Thyroid gland (tissue), 4 donors: ENCODE measurements at regions not wholly inside any gene's neighbourhood (a gene's known extent, or its start where the extent isn't known, plus 50 kb on each side); places are given as distances from the start of the nearest gene placed in this dataset.

ENCODE experiments used
- DNase-seq, 2 donors: peaks; one replicate each; pipeline ENCODE4 v3.0.0-alpha.2; 2019
- H3K27ac ChIP-seq, 3 donors: fragments of 200-600 bp; sonication (generic); 1 replicate in 2 of 3; 2 replicates in 1 of 3; pipeline ENCODE4 v1.5.1; 2016 to 2019; ENCODE audit warnings: mild to moderate bottlenecking in 1 of 3, moderate library complexity in 1 of 3
- H3K27me3 ChIP-seq: fragments of 200-600 bp; sonication (generic); one replicate; pipeline ENCODE4 v1.5.1; 2019
- H3K36me3 ChIP-seq, 2 donors: fragments of 200-600 bp; sonication (generic); one replicate each; pipeline ENCODE4 v1.5.1; 2016 to 2019
- H3K4me1 ChIP-seq, 2 donors: fragments of 200-600 bp; sonication (generic); one replicate each; pipeline ENCODE4 v1.5.1; 2017 to 2019
- H3K4me3 ChIP-seq, 3 donors: fragments of 200-600 bp; sonication (generic); replicated peaks in 1 of 3; 1 replicate in 2 of 3; 2 replicates in 1 of 3; pipeline ENCODE4 v1.5.1; 2016; ENCODE audit warnings: mild to moderate bottlenecking in 1 of 3
- H3K9me3 ChIP-seq: fragments of 200-600 bp; sonication (generic); one replicate; pipeline ENCODE4 v1.5.1; 2017
- POLR2A ChIP-seq, 2 donors: fragments of 450-650 bp; IDR thresholded peaks; one replicate each; pipeline ENCODE4 v1.6.1; 2017; ENCODE audit warnings: antibody characterized with exemption in 2 of 2, mild to moderate bottlenecking in 2 of 2, moderate library complexity in 1 of 2
- WGBS, 2 donors: methylation state at CpG; one replicate each; pipeline ENCODE4 v1.1.5; 2017; 5-methylcytosine and 5-hydroxymethylcytosine counted together
- intact Hi-C: fragments of 100-400 bp; cut with DNase I; formaldehyde crosslinking; loops from one replicate; pipeline ENCODE4 v1.15.1; 2023
- TF ChIP-seq, protein P1 (sequence below), 6 experiments: fragments of 200-600 bp in 3 of 6; fragments of 450-650 bp in 3 of 6; sonication (generic) in 3 of 6; IDR thresholded peaks; one replicate each; pipeline ENCODE4 v1.5.1; 2016 to 2019; ENCODE audit warnings: antibody characterized with exemption in 6 of 6, mild to moderate bottlenecking in 2 of 6, inconsistent platforms in 1 of 6, moderate library complexity in 1 of 6

- intact Hi-C loops = loop anchor here (10.0 kb wide), 1 partner anchor 79 kb away; no protein-coding TSS in a partner anchor
- Histone ChIP-seq H3K9me3 (no peaks in the 10 kb centered on the region), H3K27me3 (no peaks in the 10 kb centered on the region), H3K27ac (no peak overlapping the region), H3K4me3 (no peak overlapping the region), H3K36me3 (no peaks in the 10 kb centered on the region), H3K4me1 (no peaks in the 10 kb centered on the region)
- TF ChIP-seq POLR2A (IDR thresholded peaks at IDR 0.05) = no peak
- TF ChIP-seq, protein P1, sequence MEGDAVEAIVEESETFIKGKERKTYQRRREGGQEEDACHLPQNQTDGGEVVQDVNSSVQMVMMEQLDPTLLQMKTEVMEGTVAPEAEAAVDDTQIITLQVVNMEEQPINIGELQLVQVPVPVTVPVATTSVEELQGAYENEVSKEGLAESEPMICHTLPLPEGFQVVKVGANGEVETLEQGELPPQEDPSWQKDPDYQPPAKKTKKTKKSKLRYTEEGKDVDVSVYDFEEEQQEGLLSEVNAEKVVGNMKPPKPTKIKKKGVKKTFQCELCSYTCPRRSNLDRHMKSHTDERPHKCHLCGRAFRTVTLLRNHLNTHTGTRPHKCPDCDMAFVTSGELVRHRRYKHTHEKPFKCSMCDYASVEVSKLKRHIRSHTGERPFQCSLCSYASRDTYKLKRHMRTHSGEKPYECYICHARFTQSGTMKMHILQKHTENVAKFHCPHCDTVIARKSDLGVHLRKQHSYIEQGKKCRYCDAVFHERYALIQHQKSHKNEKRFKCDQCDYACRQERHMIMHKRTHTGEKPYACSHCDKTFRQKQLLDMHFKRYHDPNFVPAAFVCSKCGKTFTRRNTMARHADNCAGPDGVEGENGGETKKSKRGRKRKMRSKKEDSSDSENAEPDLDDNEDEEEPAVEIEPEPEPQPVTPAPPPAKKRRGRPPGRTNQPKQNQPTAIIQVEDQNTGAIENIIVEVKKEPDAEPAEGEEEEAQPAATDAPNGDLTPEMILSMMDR (IDR thresholded peaks at IDR 0.05) = no peak
- no peak for DNase-seq
- WGBS, 2 donors = 82 to 86% methylated on average over 5 of the region's 5 CpGs
Measured at GRCh38 chr4:112933790-112934189, 115.7 kb upstream of the ANK2 start.

DNA sequence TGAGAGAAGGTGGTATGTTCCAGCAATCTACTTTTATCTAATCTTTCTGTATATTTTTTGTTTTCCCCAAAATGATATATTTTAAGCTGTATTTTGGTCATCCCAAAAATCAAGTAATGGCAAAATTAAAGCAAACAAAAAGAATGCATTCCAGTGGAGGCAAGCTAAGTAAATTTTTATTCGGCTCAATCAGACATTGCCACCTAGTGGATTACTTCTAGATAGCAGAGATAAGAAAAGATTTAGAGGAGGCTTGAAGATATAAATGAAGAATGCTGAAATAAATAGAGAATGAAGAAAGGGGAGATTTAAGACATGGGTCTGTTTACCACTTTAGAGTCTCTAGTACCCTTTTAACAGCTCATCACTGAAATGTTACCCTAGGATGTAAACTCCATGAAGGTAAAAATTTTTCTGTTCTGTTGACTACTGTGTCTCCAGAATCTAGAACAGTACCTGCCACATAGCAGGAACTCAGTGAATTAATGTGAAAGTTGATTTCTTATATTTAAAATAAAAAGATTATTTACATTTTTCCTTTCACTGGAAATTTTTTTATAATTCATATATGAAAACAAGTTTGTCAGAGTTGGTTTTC lies 110.9 kb upstream of the ANK2 start:
- H3K27me3 ChIP-seq = no peaks in the 10 kb centered on the region
- no peaks in the 10 kb centered on the region for H3K4me1 ChIP-seq
- no peak overlapping the region for H3K4me3 ChIP-seq
- H3K9me3 ChIP-seq = no peaks in the 10 kb centered on the region
- H3K36me3 ChIP-seq = no peaks in the 10 kb centered on the region
- TF ChIP-seq, protein P1 (IDR thresholded peaks at IDR 0.05) = peak in 5 of 6 experiments; percentile 49 to 76 (median 66)
- TF ChIP-seq POLR2A (IDR thresholded peaks at IDR 0.05) = no peak
- 5 to 10% methylated on average over 1 of the region's 1 CpG for WGBS, 2 donors
- no peak for DNase-seq
- intact Hi-C loops = loop anchor here (10.0 kb wide), 1 partner anchor 84 kb away; no protein-coding TSS in a partner anchor
- no peak overlapping the region for H3K27ac ChIP-seq

DNA sequence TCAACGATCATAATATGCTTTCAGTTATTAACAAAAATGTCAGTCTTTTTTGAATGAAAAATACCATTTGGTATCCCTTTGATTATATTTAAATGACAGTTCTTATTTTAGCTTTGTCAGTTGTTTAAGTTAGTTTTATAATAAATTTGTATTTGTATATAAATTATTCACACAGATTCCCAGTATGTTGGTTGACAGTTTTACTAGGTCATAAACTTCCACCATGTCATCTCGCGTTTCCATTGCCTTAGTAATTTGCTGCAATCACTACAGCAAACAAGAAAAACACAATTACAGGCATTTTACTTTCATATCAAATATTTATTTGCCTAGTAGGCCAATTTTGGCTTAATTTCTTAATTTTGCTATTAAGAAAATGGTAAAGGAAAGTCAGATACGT lies 109.6 kb upstream of the ANK2 start:
- TF ChIP-seq, protein P1 (IDR thresholded peaks at IDR 0.05) = no peak

GRCh38 chr4:112940336-112940735 lies 109.1 kb upstream of the ANK2 start:
- TF ChIP-seq, protein P1 (IDR thresholded peaks at IDR 0.05) = no peak
- TF ChIP-seq POLR2A (IDR thresholded peaks at IDR 0.05) = no peak
- Histone ChIP-seq H3K4me1 (no peaks in the 10 kb centered on the region), H3K4me3 (no peak overlapping the region), H3K27ac (no peak overlapping the region), H3K36me3 (no peaks in the 10 kb centered on the region), H3K9me3 (no peaks in the 10 kb centered on the region), H3K27me3 (no peaks in the 10 kb centered on the region)
- no peak for DNase-seq
- intact Hi-C loops = loop anchor here (10.0 kb wide), 1 partner anchor 176 kb away; no protein-coding TSS in a partner anchor

More for the DNA sequence above, 109.6 kb upstream of the ANK2 start:
- H3K27ac ChIP-seq = no peak overlapping the region
- WGBS, 2 donors = 90% methylated on average over 4 of the region's 4 CpGs
- H3K36me3 ChIP-seq = no peaks in the 10 kb centered on the region
- no peak overlapping the region for H3K4me3 ChIP-seq
- DNase-seq = no peak
- H3K4me1 ChIP-seq = no peaks in the 10 kb centered on the region
- H3K9me3 ChIP-seq = no peaks in the 10 kb centered on the region
- no peaks in the 10 kb centered on the region for H3K27me3 ChIP-seq
- intact Hi-C loops = loop anchor here (10.0 kb wide), 2 partner anchors 85 to 175 kb away; no protein-coding TSS in a partner anchor

- H3K9me3 ChIP-seq = no peaks in the 10 kb centered on the region
- DNase-seq = no peak
- H3K27me3 ChIP-seq = no peaks in the 10 kb centered on the region
- WGBS, 2 donors = 79 to 84% methylated on average over 2 of the region's 2 CpGs
- TF ChIP-seq, protein P1 (IDR thresholded peaks at IDR 0.05) = no peak
- no peak for TF ChIP-seq POLR2A (IDR thresholded peaks at IDR 0.05)
- H3K27ac ChIP-seq = no peak overlapping the region
- intact Hi-C loops = loop anchor here (10.0 kb wide), 1 partner anchor 177 kb away; no protein-coding TSS in a partner anchor
- no peaks in the 10 kb centered on the region for H3K4me1 ChIP-seq
- no peaks in the 10 kb centered on the region for H3K36me3 ChIP-seq
- H3K4me3 ChIP-seq = no peak overlapping the region
Measured at GRCh38 chr4:112942077-112942476, 107.4 kb upstream of the ANK2 start.
